Activated CD4-positive, alpha-beta T cell treated with anti-CD3 and anti-CD28 coated beads for 24 hours (primary cell): ENCODE measurements at regions not wholly inside any gene's neighbourhood (a gene's known extent, or its start where the extent isn't known, plus 50 kb on each side); places are given as distances from the start of the nearest gene placed in this dataset.

Source experiments
- DNase-seq, 2 donors: peaks; one replicate each; pipeline ENCODE4 v3.0.0-alpha.2; 2020; ENCODE audit warnings: low read depth in 2 of 2

- no peak for DNase-seq
Observed at GRCh38 chr18:51580580-51580979, 383.1 kb upstream of the MEX3C start.

- no peak for DNase-seq
Observed at GRCh38 chr18:51582551-51582950, 385.1 kb upstream of the MEX3C start.

DNA sequence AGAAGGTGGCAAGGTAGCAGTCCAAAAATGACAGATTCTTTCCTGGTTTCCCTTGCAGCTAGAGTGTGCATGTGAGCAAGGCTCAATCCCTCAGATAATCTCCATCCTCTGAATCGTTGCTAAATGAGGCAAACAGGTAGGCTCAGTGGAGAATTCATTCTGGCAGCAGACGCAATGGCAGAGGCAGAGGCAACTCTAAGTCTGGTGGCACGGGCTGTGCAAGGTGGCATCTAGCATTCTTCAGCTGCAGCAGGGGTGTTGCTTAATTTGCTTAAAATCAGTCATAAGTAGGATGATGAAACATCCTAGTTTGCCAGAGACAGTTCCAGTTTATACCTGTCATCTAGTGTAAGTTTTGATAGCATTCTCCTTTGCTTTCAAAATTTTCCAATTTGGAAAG lies 391.1 kb upstream of the MEX3C start:
- DNase-seq = no peak

DNA sequence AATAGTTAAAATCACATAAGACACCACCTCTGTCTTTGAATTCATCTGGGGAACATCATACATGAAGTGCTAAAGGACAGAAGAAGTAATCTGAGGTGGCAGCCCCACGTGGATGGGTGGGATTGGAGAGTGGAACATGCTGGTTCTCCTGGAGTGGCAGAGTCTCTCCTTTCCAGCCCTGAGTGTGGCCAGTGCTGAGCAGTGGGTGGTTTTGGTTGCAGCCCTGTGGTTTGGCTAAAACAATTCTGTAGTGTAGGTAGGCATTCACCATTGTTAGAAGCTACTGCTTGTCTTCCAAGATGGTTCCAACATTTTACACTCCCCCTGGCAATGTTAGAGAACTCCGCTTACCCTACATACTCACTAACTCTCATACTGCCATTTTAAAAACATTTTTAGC lies 396.4 kb upstream of the MEX3C start:
- no peak for DNase-seq

- DNase-seq = no peak
Observed at GRCh38 chr18:51603111-51603510, 405.6 kb upstream of the MEX3C start.

GRCh38 chr18:51603551-51603950 lies 406.1 kb upstream of the MEX3C start:
- no peak for DNase-seq

GRCh38 chr18:51610481-51610880 lies 413.0 kb upstream of the MEX3C start:
- no peak for DNase-seq

DNA sequence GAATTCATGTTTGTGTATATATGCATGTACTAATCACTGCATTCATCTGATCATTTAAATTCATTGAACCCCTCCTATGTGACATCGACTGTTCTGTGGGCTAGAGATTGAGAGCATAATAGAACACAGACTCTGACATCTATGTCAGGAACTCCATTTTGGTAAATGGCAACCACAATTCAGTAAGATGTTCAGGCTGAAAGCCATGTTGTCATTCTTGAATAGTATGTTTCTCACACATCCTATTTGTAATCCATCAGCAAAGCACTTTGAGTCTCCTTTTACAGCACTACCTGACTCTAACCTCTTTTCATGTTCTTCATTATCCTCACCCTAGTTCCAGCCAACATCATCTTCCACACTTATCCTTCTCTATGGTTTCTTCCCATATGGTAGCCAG lies 413.8 kb upstream of the MEX3C start:
- DNase-seq = no peak

- no peak for DNase-seq
Observed at GRCh38 chr18:51614033-51614432, 416.6 kb upstream of the MEX3C start.

GRCh38 chr18:51614967-51615571 lies 417.6 kb upstream of the MEX3C start:
- DNase-seq = no peak

- DNase-seq = no peak
Observed at GRCh38 chr18:51617167-51617566, 419.7 kb upstream of the MEX3C start.

DNA sequence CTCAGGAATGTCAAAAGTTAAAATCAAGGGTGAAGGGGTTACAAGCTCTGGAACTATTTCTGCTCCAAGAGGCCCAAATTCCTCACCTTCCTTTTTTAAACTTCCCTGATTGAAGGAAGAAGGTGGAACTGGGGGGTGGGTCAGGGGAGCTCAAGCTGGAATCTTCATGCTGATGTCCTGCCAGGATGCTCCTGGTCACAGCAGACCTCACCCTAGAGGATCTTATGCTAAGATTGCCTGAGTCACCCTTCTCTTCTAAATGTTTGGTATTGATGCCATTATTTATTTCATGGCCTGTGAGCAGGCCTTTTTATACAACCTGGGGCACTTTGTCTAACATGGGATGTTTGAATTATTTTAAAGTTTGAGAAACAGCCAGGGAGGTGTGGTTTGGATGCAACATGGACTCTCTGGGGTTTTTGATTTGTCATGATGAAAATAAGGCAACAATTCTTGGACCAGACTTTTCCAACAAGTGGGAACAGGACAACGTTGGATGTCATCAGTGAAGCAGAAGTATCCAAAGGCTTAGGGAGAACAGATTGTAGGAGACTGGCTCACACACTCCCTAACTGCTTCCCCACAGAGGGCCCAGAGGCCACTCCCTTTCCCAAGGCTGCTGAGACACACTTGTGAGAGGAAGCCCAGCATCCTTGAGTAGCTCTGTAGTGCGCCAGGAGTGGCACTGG lies 420.2 kb upstream of the MEX3C start:
- DNase-seq = no peak

- DNase-seq = no peak
Observed at GRCh38 chr18:51619283-51619682, 421.8 kb upstream of the MEX3C start.

DNA sequence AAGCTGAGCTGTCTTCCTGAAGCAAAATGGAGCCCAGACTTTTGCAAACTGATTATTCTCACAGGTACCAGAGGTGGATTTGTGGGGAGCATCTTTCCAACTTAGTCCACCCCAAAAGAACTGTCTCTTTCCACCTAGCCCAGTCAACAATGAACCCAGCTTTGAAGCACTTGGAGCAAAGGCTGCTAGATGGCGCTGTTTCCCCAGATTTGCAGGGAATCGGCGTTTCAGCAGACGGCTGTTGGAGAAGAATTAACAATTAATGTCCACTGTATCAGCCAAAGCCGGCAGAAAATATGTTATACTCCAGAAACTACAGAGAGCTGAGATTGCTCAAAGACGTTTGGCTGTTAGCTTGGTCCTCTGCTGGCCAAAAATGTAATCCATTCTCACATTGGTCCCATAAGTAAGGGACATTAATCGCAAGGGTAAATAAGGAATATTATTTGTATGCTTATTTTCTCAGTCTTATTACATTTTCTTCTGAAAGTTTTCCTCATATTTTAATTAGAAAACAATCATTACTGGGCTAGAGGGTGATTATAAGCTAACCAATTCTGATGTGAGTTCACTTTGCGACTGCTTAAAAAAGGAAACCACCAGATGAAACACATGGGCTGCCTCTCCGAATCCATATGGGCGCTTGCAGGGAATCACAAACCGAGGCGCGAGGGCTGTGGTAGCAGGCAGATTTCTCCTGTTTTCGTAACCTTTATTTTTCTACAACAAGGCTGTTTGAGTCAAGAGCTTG lies 423.8 kb upstream of the MEX3C start:
- peak in 1 of 2 donors; percentile 22 for DNase-seq

GRCh38 chr18:51621864-51622160 lies 424.3 kb upstream of the MEX3C start:
- DNase-seq = no peak

DNA sequence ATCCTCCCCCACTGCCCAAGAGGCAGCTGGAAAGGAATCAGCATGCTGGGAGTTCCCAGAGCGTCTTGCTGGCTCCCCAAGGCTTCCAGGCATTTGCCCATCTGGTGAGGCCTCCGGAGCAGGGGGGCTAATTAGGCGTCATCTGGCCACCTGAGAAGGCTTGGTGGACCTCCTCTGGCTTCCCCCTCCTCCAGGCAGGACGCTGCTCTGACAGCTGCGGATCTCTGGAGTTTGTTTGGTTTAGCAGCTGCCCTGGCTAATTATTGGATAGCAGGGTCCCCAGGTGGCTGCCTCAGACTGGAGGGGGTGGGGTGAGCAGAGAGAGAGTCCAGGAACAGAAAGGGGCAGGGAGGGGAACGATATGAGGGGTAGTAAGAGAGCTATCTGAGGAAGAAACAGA lies 425.2 kb upstream of the MEX3C start:
- no peak for DNase-seq

DNA sequence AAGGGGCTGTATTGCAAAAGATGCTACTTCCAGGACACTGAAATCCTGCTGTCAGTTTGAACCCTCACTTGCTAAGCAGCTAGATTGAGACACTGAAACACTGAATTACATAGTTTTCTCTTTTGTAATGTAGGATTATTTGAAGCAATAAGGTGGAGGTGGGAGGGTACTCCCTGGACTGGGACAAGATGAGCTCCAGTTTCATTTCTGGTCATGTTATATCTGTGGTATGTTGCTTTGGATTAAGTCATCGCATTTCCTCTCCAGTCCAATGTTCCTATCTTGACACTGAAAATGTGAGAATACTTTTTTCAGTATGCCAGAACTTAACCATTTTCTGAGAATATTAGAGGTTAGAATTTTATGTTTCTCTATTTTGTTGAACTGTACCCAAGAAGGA lies 426.2 kb upstream of the MEX3C start:
- no peak for DNase-seq

GRCh38 chr18:51630706-51631105 lies 433.2 kb upstream of the MEX3C start:
- no peak for DNase-seq

GRCh38 chr18:51637881-51638280 lies 440.4 kb upstream of the MEX3C start:
- DNase-seq = no peak

- no peak for DNase-seq
Observed at GRCh38 chr18:51639541-51639940, 442.1 kb upstream of the MEX3C start.

DNA sequence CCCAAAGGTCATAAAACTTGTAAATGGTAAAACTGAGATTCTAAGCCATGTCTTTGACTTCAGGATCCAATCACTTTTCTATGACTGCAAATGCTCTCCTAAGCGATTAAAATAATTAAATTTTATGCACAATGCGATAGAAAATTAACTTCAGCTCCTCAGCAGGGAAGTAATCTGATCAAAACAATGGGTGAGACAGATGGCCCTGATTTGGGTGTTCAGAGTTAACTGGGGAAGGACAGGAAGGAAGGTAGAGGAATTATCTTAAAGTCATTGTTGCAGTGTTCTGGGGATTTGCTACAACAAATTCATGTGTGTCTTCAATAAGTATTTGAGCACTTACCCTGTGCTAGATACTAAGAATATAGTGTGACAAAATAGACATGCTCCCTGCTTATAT lies 446.0 kb upstream of the MEX3C start:
- DNase-seq = no peak

DNA sequence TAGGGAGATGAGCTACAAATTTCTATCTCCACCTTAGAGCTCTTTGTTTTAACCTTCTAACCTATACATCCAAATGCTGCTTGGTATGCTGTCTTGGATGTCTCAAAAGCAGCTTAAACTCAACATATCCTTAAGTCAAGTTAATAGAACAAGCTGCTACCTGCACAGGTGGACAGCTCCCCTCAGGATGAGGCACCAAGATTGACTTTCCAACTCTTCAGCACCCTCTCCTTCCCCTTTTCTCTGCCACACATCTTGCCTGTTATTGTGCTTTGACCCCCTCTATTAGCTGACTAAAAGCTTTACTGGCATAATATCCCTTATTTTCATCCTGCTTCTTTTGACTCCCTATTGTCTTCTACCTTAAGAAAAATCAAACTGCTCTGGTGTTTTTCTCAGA lies 448.1 kb upstream of the MEX3C start:
- DNase-seq = no peak

DNA sequence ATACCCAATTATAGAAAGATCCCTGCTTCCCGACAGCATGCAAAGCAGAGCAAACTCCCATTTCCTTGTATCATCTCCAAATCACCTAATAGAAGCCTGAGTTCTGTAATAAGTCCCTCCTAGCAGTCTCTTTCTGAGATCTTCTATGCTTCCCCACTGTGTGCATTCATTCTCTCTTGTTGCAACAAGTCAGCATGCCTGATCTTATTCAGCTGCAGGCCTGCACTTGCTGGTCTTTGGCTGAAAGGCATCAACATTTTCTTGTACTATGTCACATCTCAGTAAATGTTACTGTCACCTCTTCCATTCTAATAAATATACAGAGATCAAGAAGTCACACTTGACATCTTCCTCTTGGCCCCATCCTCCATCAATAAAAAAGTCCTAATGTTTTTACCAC lies 449.9 kb upstream of the MEX3C start:
- DNase-seq = no peak
